Ovary (tissue), 3 donors: ENCODE measurements at regions not wholly inside any gene's neighbourhood (a gene's known extent, or its start where the extent isn't known, plus 50 kb on each side); places are given as distances from the start of the nearest gene placed in this dataset.

Experiments used
- CTCF ChIP-seq, 3 donors: fragments of 450-650 bp in 2 of 3; fragments of 200-600 bp in 1 of 3; IDR thresholded peaks; one replicate each; pipeline versions ENCODE4 v1.5.1 to v1.8.0; 2016 to 2022; ENCODE audit warnings: antibody characterized with exemption in 3 of 3, mild to moderate bottlenecking in 1 of 3
- POLR2A ChIP-seq: fragments of 450-650 bp; IDR thresholded peaks from one replicate; pipeline ENCODE4 v1.6.1; 2017; ENCODE audit warnings: antibody characterized with exemption, mild to moderate bottlenecking, moderate library complexity
- donor health status: DM: no; HTN: no; CAD: no.

GRCh38 chr3:148643389-148643840, 54.3 kb upstream of the AGTR1 start:
- no peak for TF ChIP-seq POLR2A
- TF ChIP-seq CTCF (IDR thresholded peaks at IDR 0.05): no peak
